Testis (tissue), 2 donors: ENCODE measurements at regions not wholly inside any gene's neighbourhood (a gene's known extent, or its start where the extent isn't known, plus 50 kb on each side); places are given as distances from the start of the nearest gene placed in this dataset.

Source experiments
- DNase-seq: peaks from one replicate; pipeline ENCODE4 v3.0.0-alpha.2; 2019
- H3K27ac ChIP-seq, 2 donors: fragments of 200-600 bp; sonication (generic); one replicate each; pipeline ENCODE4 v1.5.1; 2019
- H3K27me3 ChIP-seq: fragments of 200-600 bp; sonication (generic); one replicate; pipeline ENCODE4 v1.5.1; 2019
- H3K36me3 ChIP-seq: fragments of 200-600 bp; sonication (generic); one replicate; pipeline ENCODE4 v1.5.1; 2017; ENCODE audit warnings: low read depth; ENCODE audit errors: missing control alignments
- H3K4me1 ChIP-seq: fragments of 200-600 bp; sonication (generic); one replicate; pipeline ENCODE4 v1.5.1; 2019
- H3K4me3 ChIP-seq, 2 donors: fragments of 200-600 bp; sonication (generic); one replicate each; pipeline ENCODE4 v1.5.1; 2017 to 2019
- H3K9me3 ChIP-seq: fragments of 200-600 bp; sonication (generic); one replicate; pipeline ENCODE4 v1.5.1; 2017
- CTCF ChIP-seq, 3 experiments: fragments of 450-650 bp in 2 of 3; fragments of 200-600 bp in 1 of 3; sonication (generic) in 1 of 3; IDR thresholded peaks; one replicate each; pipeline ENCODE4 v1.5.1; 2016 to 2019; ENCODE audit warnings: antibody characterized with exemption in 3 of 3, mild to moderate bottlenecking in 2 of 3, moderate library complexity in 1 of 3
- POLR2A ChIP-seq: fragments of 450-650 bp; IDR thresholded peaks from one replicate; pipeline ENCODE4 v1.6.1; 2017; ENCODE audit warnings: antibody characterized with exemption, mild to moderate bottlenecking, moderate library complexity
- WGBS, 2 donors: methylation state at CpG; one replicate each; pipeline ENCODE4 v1.1.5; 2018; 5-methylcytosine and 5-hydroxymethylcytosine counted together
- intact Hi-C: fragments of 100-400 bp; cut with DNase I; formaldehyde crosslinking; loops from one replicate; pipeline ENCODE4 v1.15.1; 2023; ENCODE audit warnings: low total_unique reads

DNA sequence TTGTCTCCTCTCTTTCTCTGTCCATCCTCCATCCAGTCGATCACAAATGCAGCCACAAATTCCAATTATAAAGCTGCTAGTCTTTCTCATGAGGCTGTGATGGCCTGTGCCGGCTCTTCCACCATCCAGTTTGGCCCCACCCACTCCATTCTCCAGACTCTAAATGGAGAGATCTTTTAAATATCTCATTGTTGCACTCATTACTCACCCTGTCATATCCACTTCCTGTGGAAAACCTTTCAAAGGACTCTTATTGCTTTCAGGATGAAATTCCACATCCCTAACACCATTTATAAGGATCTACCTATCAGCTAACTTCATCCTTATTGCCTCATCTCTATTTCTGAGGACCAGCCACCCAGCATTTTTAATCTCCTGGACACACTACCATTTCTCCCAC lies 70.6 kb downstream of the NRN1 start:
- WGBS, 2 donors, result 66 to 86% methylated on average over 2 of the region's 2 CpGs
- no peaks in the 10 kb centered on the region for H3K9me3 ChIP-seq
- no peaks in the 10 kb centered on the region for H3K36me3 ChIP-seq
- TF ChIP-seq CTCF (IDR thresholded peaks at IDR 0.05), result no peak
- TF ChIP-seq POLR2A, result no peak
- H3K27ac ChIP-seq, result no peak overlapping the region
- H3K4me3 ChIP-seq, result no peak overlapping the region
- H3K4me1 ChIP-seq, result no peaks in the 10 kb centered on the region
- H3K27me3 ChIP-seq, result no peaks in the 10 kb centered on the region
- intact Hi-C loops, result no loop called here
- no peak for DNase-seq

DNA sequence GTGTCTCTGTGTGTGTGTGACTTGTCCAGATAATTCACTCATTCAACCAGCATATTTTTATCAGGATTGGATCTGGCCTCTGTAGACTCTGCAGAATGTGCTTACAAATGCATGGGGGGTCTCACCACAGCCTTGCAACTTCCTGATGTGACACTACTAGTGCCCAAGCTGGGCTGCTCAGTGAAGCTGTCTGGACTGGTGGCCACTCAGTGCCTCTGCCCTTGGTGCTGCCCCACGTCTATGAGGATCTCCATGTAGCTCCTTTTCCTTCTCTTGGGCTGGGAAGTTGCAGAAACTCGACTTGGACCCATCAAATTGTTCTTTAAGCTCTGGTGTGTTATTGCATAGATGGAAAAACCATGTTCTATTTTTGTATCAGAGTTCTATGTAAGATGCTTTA lies 75.8 kb downstream of the NRN1 start:
- no peaks in the 10 kb centered on the region for H3K36me3 ChIP-seq
- no peaks in the 10 kb centered on the region for H3K9me3 ChIP-seq
- H3K4me3 ChIP-seq, result no peak overlapping the region
- H3K27ac ChIP-seq, result no peak overlapping the region
- intact Hi-C loops, result no loop called here
- no peak for DNase-seq
- TF ChIP-seq CTCF (IDR thresholded peaks at IDR 0.05) (no peak), POLR2A (no peak)
- 63 to 67% methylated on average over 2 of the region's 2 CpGs for whole genome bisulfite sequencing, 2 donors
- no peaks in the 10 kb centered on the region for H3K27me3 ChIP-seq
- no peaks in the 10 kb centered on the region for H3K4me1 ChIP-seq

DNA sequence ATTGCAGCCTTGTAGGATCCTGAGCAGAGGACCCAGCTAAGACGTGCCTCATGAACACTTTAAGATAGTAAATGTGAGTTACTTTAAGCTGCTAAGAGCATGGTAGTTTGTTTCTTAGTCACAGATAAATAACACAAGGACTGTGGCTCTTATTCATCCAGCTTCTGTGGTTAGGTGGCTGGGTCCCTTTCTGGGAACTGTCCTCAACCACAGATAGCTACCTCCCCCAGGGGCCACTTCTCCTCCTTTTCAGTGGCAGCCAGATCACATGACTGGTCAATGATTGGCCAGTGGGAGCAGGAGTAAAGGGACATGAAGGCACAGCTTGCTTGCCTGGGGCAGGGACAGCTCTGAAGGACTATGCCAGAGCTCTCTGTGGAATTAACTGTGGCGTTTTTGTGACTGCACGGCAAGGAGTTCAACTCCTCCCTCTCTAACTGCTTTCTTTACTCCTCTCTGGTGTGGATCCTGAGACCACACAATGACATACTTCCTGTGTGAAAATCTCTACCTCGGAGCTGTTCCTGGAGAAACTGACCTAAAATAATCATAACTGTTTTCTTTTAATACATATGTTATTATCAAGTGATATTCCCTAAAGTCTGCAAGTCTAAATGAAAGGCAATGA lies 76.5 kb downstream of the NRN1 start:
- WGBS, 2 donors, result 69 to 71% methylated on average over 4 of the region's 4 CpGs
- DNase-seq, result no peak
- no peak overlapping the region for H3K4me3 ChIP-seq
- H3K36me3 ChIP-seq, result no peaks in the 10 kb centered on the region
- no peak overlapping the region for H3K27ac ChIP-seq
- intact Hi-C loops, result no loop called here
- H3K27me3 ChIP-seq, result no peaks in the 10 kb centered on the region
- no peaks in the 10 kb centered on the region for H3K9me3 ChIP-seq
- no peak for TF ChIP-seq POLR2A
- no peak for TF ChIP-seq CTCF (IDR thresholded peaks at IDR 0.05)
- H3K4me1 ChIP-seq, result no peaks in the 10 kb centered on the region

DNA sequence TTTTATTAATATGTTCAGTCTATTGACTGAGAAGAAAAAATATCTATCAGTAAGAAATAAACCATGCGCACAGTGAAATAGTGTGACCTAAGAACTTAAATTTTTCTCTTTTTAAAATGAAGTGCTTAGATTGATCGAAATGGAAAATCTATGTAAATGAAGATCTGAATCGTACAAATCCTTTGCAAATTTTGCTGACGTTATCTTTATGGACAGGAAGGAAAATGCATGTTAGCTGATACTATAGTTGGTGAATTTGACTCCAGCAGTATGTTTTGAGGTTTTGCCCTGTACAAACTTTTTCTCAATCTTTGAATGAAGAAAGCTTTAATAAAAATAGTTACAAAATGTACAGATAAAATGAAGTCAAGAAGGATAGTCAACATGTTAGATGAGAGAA lies 82.9 kb downstream of the NRN1 start:
- no peak overlapping the region for H3K4me3 ChIP-seq
- DNase-seq, result no peak
- TF ChIP-seq POLR2A (no peak), CTCF (IDR thresholded peaks at IDR 0.05) (no peak)
- WGBS, 2 donors, result 91 to 93% methylated on average over 4 of the region's 4 CpGs
- H3K27me3 ChIP-seq, result no peaks in the 10 kb centered on the region
- no peak overlapping the region for H3K27ac ChIP-seq
- intact Hi-C loops, result no loop called here
- no peaks in the 10 kb centered on the region for H3K9me3 ChIP-seq
- H3K4me1 ChIP-seq, result no peaks in the 10 kb centered on the region
- H3K36me3 ChIP-seq, result no peaks in the 10 kb centered on the region

GRCh38 chr6:5922230-5922629 lies 84.5 kb downstream of the NRN1 start:
- WGBS, 2 donors, result 57 to 58% methylated on average over 4 of the region's 4 CpGs
- no peak overlapping the region for H3K4me3 ChIP-seq
- no peaks in the 10 kb centered on the region for H3K9me3 ChIP-seq
- no peaks in the 10 kb centered on the region for H3K4me1 ChIP-seq
- intact Hi-C loops, result no loop called here
- no peak for TF ChIP-seq POLR2A
- TF ChIP-seq CTCF (IDR thresholded peaks at IDR 0.05), result no peak
- no peak for DNase-seq
- no peak overlapping the region for H3K27ac ChIP-seq
- no peaks in the 10 kb centered on the region for H3K27me3 ChIP-seq
- H3K36me3 ChIP-seq, result no peaks in the 10 kb centered on the region
